Loucy (cell line): ENCODE measurements at regions not wholly inside any gene's neighbourhood (a gene's known extent, or its start where the extent isn't known, plus 50 kb on each side); places are given as distances from the start of the nearest gene placed in this dataset.
"Not testable (repeated sequence)": the region's sequence is repeated elsewhere in the genome, so short reads cannot be mapped to it uniquely, and the experiment has no call there.

Source experiments
- H2AFZ ChIP-seq: fragments of 200-600 bp; sonication (generic); 2 replicates; pipeline ENCODE4 v1.6.0; 2016; ENCODE audit warnings: antibody characterized with exemption, mild to moderate bottlenecking, low read length, moderate library complexity
- H3F3A ChIP-seq: fragments of 200-600 bp; 2 replicates; pipeline ENCODE4 v1.6.0; 2016; ENCODE audit warnings: antibody characterized with exemption, low read depth, mild to moderate bottlenecking
- H3K27me3 ChIP-seq: fragments of 200-600 bp; sonication (generic); 2 replicates; pipeline ENCODE4 v1.6.1; 2014; ENCODE audit warnings: low read length, mild to moderate bottlenecking; ENCODE audit not compliant: insufficient read depth, poor library complexity, severe bottlenecking
- H3K36me3 ChIP-seq: fragments of 200-600 bp; sonication (generic); 2 replicates; pipeline ENCODE4 v1.6.1; 2016; ENCODE audit warnings: low read length; ENCODE audit not compliant: insufficient read depth
- H3K4me1 ChIP-seq: fragments of 200-600 bp; sonication (generic); 2 replicates; pipeline ENCODE4 v1.5.1; 2014; ENCODE audit warnings: low read length, mild to moderate bottlenecking; ENCODE audit not compliant: insufficient read depth, poor library complexity, severe bottlenecking
- H3K4me2 ChIP-seq: fragments of 200-600 bp; sonication (generic); 2 replicates; pipeline ENCODE4 v1.6.0; 2014; ENCODE audit warnings: antibody characterized with exemption, low read length, low read depth, mild to moderate bottlenecking; ENCODE audit not compliant: poor library complexity, severe bottlenecking
- H3K4me3 ChIP-seq: fragments of 200-600 bp; sonication (generic); 2 replicates; pipeline ENCODE4 v1.5.1; 2014; ENCODE audit warnings: low read length, mild to moderate bottlenecking, mixed read lengths; ENCODE audit not compliant: poor library complexity, severe bottlenecking
- H3K79me2 ChIP-seq: fragments of 200-600 bp; sonication (generic); 2 replicates; pipeline ENCODE4 v1.6.1; 2014; ENCODE audit warnings: low read length; ENCODE audit not compliant: insufficient read depth
- H3K9ac ChIP-seq: fragments of 200-600 bp; sonication (generic); 2 replicates; pipeline ENCODE4 v1.6.0; 2014; ENCODE audit warnings: mild to moderate bottlenecking, low read depth, low read length, moderate library complexity; ENCODE audit not compliant: poor library complexity, severe bottlenecking
- H3K9me2 ChIP-seq: fragments of 200-600 bp; sonication (generic); replicated peaks from 2 replicates; pipeline ENCODE4 v1.6.1; 2016; ENCODE audit warnings: low read depth, low read length, mixed read lengths
- H3K9me3 ChIP-seq: fragments of 200-600 bp; sonication (generic); 2 replicates; pipeline ENCODE4 v1.6.1; 2014; ENCODE audit warnings: mild to moderate bottlenecking, antibody characterized with exemption, low read length, low read depth; ENCODE audit not compliant: insufficient read depth
- H4K20me1 ChIP-seq: fragments of 200-600 bp; sonication (generic); 2 replicates; pipeline ENCODE4 v1.6.0; 2014; ENCODE audit warnings: antibody characterized with exemption, low read length, mild to moderate bottlenecking; ENCODE audit not compliant: insufficient read depth, poor library complexity, severe bottlenecking
- CTCF ChIP-seq: fragments of 200-600 bp; sonication (generic); conservative IDR thresholded peaks from 2 replicates; pipeline ENCODE4 v1.5.1; 2014; ENCODE audit warnings: mild to moderate bottlenecking, antibody characterized with exemption, low read length
- EZH2phosphoT487 ChIP-seq: fragments of 200-600 bp; IDR thresholded peaks from 2 replicates; pipeline ENCODE4 v1.6.1; 2018; ENCODE audit warnings: antibody characterized with exemption, mild to moderate bottlenecking, moderate library complexity, borderline replicate concordance

DNA sequence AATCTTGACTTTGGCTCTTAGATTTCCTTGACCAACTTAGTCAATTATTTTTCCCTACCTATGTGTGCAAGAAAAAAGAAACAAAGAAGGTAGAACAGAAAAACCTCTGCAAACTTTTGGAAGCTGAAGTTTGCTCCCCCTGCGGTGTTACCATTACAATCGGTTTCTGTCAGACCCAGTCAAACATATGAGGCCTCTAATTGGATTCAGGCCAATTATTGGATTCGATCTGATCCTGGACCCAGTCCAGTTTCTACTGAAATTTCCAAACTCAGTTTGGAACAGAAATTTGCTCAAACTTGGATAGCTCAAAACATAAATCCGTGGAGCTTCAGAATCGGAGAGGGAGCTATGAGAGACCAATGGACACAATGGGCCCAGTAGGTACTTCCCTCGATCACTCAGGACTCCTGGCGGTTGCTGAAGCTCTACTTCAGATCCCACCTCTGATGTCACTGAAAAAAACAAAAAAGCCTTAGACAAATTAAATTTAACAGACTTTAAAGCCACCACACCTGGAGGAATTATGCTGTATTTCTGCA lies 523.9 kb downstream of the DMRTA1 start:
- H3K9me3 ChIP-seq = no peaks in the 10 kb centered on the region
- no peaks in the 10 kb centered on the region for H3F3A ChIP-seq
- H3K79me2 ChIP-seq = no peaks in the 10 kb centered on the region
- TF ChIP-seq CTCF (no peak), EZH2phosphoT487 (no peak)
- H3K27me3 ChIP-seq = no peaks in the 10 kb centered on the region
- H3K4me2 ChIP-seq = no peak overlapping the region
- no peaks in the 10 kb centered on the region for H3K9me2 ChIP-seq
- no peaks in the 10 kb centered on the region for H4K20me1 ChIP-seq
- no peaks in the 10 kb centered on the region for H3K36me3 ChIP-seq
- H3K4me3 ChIP-seq = no peak overlapping the region
- no peak overlapping the region for H2AFZ ChIP-seq
- H3K9ac ChIP-seq = no peak overlapping the region
- no peaks in the 10 kb centered on the region for H3K4me1 ChIP-seq

- Histone ChIP-seq H3K9ac (no peak overlapping the region), H3K9me2 (no peaks in the 10 kb centered on the region), H4K20me1 (no peaks in the 10 kb centered on the region), H3K9me3 (no peaks in the 10 kb centered on the region), H3K36me3 (no peaks in the 10 kb centered on the region), H3K27me3 (no peaks in the 10 kb centered on the region), H3F3A (no peaks in the 10 kb centered on the region), H2AFZ (no peak overlapping the region), H3K4me1 (no peaks in the 10 kb centered on the region), H3K4me3 (no peak overlapping the region), H3K79me2 (no peaks in the 10 kb centered on the region), H3K4me2 (no peak overlapping the region)
- TF ChIP-seq CTCF (no peak), EZH2phosphoT487 (no peak)
Observed at GRCh38 chr9:22975951-22976350, 529.3 kb downstream of the DMRTA1 start.

GRCh38 chr9:22976454-22976853 lies 529.8 kb downstream of the DMRTA1 start:
- Histone ChIP-seq H4K20me1 (no peaks in the 10 kb centered on the region), H3K36me3 (no peaks in the 10 kb centered on the region), H3K9me3 (no peaks in the 10 kb centered on the region), H3K9me2 (no peaks in the 10 kb centered on the region), H3K79me2 (no peaks in the 10 kb centered on the region), H3K9ac (no peak overlapping the region), H3K4me2 (no peak overlapping the region), H3F3A (no peaks in the 10 kb centered on the region), H2AFZ (no peak overlapping the region), H3K4me1 (no peaks in the 10 kb centered on the region), H3K4me3 (no peak overlapping the region), H3K27me3 (no peaks in the 10 kb centered on the region)
- TF ChIP-seq CTCF = no peak
- no peak for TF ChIP-seq EZH2phosphoT487

DNA sequence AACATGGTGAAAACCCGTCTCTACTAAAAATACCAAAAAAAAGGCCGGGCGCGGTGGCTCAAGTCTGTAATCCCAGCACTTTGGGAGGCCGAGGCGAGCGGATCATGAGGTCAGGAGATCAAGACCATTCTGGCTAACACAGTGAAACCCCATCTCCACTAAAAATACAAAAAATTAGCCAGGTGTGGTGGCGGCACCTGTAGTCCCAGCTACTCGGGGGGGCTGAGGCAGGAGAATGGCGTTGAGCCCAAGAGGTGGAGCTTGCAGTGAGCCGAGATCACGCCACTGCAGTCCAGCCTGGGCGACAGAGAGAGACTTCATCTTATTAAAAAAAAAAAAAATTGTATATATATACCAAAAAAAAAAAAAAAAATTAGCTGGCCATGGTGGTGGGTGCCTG lies 533.8 kb downstream of the DMRTA1 start:
- H3K27me3 ChIP-seq, H3K9ac ChIP-seq, H2AFZ ChIP-seq, H4K20me1 ChIP-seq, H3K4me2 ChIP-seq, H3F3A ChIP-seq, H3K4me1 ChIP-seq, H3K9me2 ChIP-seq, H3K9me3 ChIP-seq, H3K4me3 ChIP-seq, H3K79me2 ChIP-seq, H3K36me3 ChIP-seq: not testable (repeated sequence)
